ENCODE measurements at regions not wholly inside any gene's neighbourhood (a gene's known extent, or its start where the extent isn't known, plus 50 kb on each side); places are given as distances from the start of the nearest gene placed in this dataset.

GRCh38 chr5:93273176-93273575 is 307.8 kb downstream of the NR2F1-AS1 start:
- peak in 1 of 2 experiments; percentile 55 for DNase-seq

GRCh38 chr5:93272108-93272507 is 308.9 kb downstream of the NR2F1-AS1 start:
- no peak for DNase-seq

- DNase-seq = no peak
Observed at GRCh38 chr5:93267736-93268135, 313.3 kb downstream of the NR2F1-AS1 start.

GRCh38 chr5:93267276-93267675 is 313.7 kb downstream of the NR2F1-AS1 start:
- DNase-seq = no peak

- no peak for DNase-seq
Observed at GRCh38 chr5:93257616-93258015, 323.4 kb downstream of the NR2F1-AS1 start.

GRCh38 chr5:93255796-93256195 is 325.2 kb downstream of the NR2F1-AS1 start:
- DNase-seq = no peak

GRCh38 chr5:93252165-93252564 is 328.9 kb downstream of the NR2F1-AS1 start:
- peak; percentile 33 to 61 for DNase-seq

GRCh38 chr5:93251347-93251746 is 329.7 kb downstream of the NR2F1-AS1 start:
- DNase-seq = no peak

- DNase-seq = no peak
Observed at GRCh38 chr5:93250424-93250823, 330.6 kb downstream of the NR2F1-AS1 start.

GRCh38 chr5:93249651-93250289 is 331.2 kb downstream of the NR2F1-AS1 start:
- DNase-seq = no peak

GRCh38 chr5:93247105-93247504 is 333.9 kb downstream of the NR2F1-AS1 start:
- no peak for DNase-seq

GRCh38 chr5:93246090-93246855 is 334.7 kb downstream of the NR2F1-AS1 start:
- no peak for DNase-seq

GRCh38 chr5:93245226-93245625 is 335.8 kb downstream of the NR2F1-AS1 start:
- no peak for DNase-seq

GRCh38 chr5:93243481-93243880 is 337.5 kb downstream of the NR2F1-AS1 start:
- DNase-seq = no peak

GRCh38 chr5:93240228-93240834 is 340.7 kb downstream of the NR2F1-AS1 start:
- DNase-seq = no peak

GRCh38 chr5:93236807-93237421 is 344.1 kb downstream of the NR2F1-AS1 start:
- DNase-seq = no peak

GRCh38 chr5:93235761-93236160 is 345.3 kb downstream of the NR2F1-AS1 start:
- DNase-seq = no peak

- DNase-seq = no peak
Observed at GRCh38 chr5:93226202-93226735, 354.8 kb downstream of the NR2F1-AS1 start.

GRCh38 chr5:93225748-93226147 is 355.3 kb downstream of the NR2F1-AS1 start:
- DNase-seq = no peak

- DNase-seq = no peak
Observed at GRCh38 chr5:93224624-93225023, 356.4 kb downstream of the NR2F1-AS1 start.

GRCh38 chr5:93221773-93222172 is 359.2 kb downstream of the NR2F1-AS1 start:
- no peak for DNase-seq

- DNase-seq = no peak
Observed at GRCh38 chr5:93220431-93220830, 360.6 kb downstream of the NR2F1-AS1 start.

- DNase-seq = no peak
Observed at GRCh38 chr5:93219641-93220145, 361.3 kb downstream of the NR2F1-AS1 start.
